ENCODE measurements at regions not wholly inside any gene's neighbourhood (a gene's known extent, or its start where the extent isn't known, plus 50 kb on each side); places are given as distances from the start of the nearest gene placed in this dataset.

DNA sequence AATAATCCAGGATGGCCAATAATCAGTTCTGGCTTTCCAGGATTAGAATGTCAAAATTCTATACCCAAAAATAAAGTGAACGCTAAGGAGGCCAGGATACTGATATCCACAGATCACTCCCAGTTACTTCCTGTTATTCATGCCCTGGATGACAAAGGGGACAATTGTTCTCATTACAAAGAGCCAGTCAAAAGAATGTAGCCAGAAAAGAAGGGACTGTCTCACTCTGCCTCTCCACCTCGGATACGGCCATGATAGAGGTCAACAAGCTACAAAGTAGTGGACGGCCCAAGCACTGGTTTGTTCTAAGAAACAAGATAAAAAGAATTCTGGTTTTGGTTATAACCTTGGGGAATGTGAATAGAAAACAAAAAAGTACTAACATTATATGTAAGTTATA, 116.1 kb upstream of the ATF7IP start:
- TF ChIP-seq, protein P1, sequence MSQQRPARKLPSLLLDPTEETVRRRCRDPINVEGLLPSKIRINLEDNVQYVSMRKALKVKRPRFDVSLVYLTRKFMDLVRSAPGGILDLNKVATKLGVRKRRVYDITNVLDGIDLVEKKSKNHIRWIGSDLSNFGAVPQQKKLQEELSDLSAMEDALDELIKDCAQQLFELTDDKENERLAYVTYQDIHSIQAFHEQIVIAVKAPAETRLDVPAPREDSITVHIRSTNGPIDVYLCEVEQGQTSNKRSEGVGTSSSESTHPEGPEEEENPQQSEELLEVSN (IDR thresholded peaks at IDR 0.05; ENCODE audit: borderline replicate concordance, low read depth): no peak
- TF ChIP-seq, protein P2, sequence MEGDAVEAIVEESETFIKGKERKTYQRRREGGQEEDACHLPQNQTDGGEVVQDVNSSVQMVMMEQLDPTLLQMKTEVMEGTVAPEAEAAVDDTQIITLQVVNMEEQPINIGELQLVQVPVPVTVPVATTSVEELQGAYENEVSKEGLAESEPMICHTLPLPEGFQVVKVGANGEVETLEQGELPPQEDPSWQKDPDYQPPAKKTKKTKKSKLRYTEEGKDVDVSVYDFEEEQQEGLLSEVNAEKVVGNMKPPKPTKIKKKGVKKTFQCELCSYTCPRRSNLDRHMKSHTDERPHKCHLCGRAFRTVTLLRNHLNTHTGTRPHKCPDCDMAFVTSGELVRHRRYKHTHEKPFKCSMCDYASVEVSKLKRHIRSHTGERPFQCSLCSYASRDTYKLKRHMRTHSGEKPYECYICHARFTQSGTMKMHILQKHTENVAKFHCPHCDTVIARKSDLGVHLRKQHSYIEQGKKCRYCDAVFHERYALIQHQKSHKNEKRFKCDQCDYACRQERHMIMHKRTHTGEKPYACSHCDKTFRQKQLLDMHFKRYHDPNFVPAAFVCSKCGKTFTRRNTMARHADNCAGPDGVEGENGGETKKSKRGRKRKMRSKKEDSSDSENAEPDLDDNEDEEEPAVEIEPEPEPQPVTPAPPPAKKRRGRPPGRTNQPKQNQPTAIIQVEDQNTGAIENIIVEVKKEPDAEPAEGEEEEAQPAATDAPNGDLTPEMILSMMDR (IDR thresholded peaks at IDR 0.05): no peak
- TF ChIP-seq JUN (IDR thresholded peaks at IDR 0.05) (no peak), POLR2A (IDR thresholded peaks at IDR 0.05; ENCODE audit: low read length) (no peak), EP300 (IDR thresholded peaks at IDR 0.05) (no peak), RFX5 (IDR thresholded peaks at IDR 0.05) (no peak), ZSCAN20 (CRISPR knock-in tag; IDR thresholded peaks at IDR 0.05) (no peak)
